NCI-H187 treated with DMSO at 0.1 percent for 48 hours (cell line): ENCODE measurements at regions not wholly inside any gene's neighbourhood (a gene's known extent, or its start where the extent isn't known, plus 50 kb on each side); places are given as distances from the start of the nearest gene placed in this dataset.

Experiments used
- DNase-seq: peaks from one replicate; lab custom pipeline; 2025; lab: John Stamatoyannopoulos, UW

DNA sequence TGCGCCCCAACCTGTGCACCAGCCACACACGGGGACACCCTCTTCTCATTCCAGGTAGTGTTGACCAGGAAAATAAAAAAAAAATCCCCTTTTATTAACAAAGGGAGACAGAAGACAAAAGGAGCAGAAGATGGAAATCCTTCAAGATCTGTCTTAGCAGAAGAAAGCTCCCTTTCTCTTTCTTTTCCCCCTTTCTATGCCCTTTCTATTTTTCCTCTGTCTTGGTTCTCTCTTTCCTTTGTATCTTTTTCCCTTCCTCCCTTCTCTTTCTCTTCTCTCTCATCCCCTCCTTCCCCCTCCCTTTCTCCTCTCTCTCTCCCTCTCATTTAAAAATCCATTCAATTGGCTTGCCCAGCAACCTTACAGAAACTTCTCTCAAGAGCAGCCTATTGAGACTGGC is 254.1 kb upstream of the ZFHX3 start:
- no peak for DNase-seq

GRCh38 chr16:73299346-73299745 is 251.4 kb upstream of the ZFHX3 start:
- DNase-seq: no peak

- no peak for DNase-seq
Observed at GRCh38 chr16:73298562-73298961, 250.6 kb upstream of the ZFHX3 start.

- no peak for DNase-seq
Observed at GRCh38 chr16:73290258-73290657, 242.3 kb upstream of the ZFHX3 start.

- DNase-seq: no peak
Observed at GRCh38 chr16:73289232-73289631, 241.3 kb upstream of the ZFHX3 start.

DNA sequence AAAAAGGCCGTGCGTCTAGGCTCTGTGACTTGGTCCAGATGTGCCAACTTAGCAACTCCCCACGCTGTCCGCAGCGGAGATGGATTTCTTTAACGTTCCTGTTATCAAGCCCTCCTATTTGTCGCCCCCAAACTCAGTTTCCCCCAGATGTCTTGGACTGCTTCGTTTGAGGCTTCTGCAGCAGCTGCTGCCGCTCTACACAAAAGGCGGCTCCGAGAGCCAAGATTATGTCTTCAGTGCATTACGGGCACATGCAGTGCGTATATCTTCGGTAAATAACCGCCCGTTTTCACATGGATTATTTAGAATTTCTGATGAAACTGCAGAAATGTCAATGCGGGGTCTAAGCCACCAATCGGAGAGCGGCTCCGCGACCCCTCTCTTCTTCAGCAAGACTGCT is 240.6 kb upstream of the ZFHX3 start:
- DNase-seq: no peak

DNA sequence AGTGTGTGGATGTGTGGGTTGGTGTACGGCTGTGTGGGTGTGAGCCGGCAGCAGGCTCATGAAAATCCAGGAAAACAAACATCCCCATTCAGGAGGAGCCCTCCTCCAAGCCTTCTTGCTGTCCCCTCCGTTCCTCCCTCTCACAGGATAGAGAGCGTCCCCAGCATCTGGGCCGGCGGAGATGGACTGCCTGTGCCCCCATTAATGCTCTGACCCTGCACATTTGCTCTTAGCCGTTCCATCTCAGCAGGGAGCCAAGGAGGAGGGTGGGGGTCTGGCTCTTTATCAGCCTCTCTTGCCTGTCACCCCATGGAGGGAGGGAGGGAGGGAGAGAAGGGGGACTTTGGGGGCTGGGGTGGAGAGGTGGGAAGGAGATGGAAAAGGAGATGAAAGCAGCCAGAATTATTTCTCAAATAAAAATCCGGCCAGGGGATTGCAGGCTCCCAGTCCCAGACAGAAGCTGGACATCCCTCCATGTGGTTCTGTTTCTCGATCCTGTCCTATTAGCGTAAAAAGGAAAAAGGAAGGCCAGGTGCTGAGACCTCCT is 240.0 kb upstream of the ZFHX3 start:
- DNase-seq: no peak

DNA sequence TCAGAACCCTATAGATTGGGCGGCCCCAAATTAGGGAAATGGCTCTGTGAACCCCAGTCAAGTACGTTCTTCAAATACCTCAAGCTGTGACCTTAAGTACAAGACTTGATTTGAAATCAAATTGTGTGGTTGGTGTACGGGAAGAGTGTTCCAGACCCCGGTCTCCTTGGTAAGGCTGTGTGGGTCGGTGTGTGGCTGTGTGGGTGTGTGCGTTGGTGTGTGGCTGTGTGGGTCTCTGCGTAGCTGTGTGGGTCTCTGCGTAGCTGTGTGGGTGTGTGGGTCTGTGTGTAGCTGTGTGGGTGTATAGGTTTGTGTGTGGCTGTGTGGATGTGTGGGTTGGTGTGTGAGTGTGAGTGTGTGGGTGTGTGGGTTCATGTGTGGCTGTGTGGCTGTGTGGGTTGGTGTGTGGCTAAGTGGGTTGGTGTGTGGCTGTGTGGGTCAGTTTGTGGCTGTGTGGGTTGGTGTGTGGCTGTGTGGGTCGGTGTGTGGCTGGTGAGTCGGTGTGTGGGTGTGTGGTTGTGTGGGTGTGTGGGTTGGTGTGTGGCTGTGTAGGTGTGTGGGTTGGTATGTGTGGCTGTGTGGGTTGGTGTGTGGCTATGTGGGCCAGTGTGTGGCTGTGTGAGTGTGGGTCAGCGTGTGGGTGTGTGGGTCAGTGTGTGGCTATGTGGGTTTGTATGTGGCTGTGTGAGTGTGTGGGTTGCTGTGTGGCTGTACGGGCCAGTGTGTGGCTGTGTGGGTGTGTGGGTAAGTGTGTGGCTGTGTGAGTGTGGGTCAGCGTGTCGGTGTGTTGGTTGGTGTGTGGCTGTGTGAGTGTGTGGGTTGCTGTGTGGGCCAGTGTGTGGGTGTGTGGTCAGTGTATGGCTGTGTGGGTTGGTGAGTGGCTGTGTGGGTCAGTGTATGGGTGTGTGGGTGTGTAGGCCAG is 238.7 kb upstream of the ZFHX3 start:
- no peak for DNase-seq

- no peak for DNase-seq
Observed at GRCh38 chr16:73285436-73286201, 237.7 kb upstream of the ZFHX3 start.

DNA sequence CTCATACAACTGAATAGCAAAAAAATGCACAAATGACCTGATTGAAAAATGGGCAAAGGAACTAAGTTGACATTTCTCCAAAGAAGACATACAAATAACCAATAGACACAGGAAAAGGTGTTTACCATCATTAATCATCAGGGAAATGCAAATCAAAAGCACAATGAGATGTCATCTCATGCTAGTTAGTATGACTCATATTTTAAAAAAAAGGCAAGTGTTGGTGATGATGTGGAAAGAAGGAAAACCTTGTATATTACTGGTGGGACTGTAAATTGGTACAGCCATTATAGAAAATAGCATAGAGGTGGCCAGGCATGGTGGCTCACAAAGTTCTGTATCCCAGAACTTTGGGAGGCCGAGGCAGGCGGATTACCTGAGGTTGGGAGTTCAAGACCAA is 232.5 kb upstream of the ZFHX3 start:
- DNase-seq: no peak

DNA sequence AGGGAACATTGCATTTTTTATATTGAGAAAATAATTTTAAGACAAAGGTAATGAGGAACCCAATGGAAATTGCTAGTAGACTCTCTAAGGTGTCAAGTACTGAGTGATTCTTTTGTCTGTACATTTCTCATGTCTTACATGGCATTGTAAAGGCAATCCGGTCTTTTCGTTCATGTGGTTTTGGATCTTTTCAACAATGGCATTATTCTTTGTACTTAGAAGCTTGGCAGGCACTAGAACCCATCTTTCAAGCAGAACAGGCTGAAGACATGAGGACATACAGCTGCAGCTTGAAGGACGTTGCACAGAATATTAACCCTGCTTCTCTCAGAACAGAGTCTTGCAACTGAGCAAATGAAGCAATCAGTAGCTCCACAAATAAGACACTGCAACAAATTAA is 231.5 kb upstream of the ZFHX3 start:
- no peak for DNase-seq

GRCh38 chr16:73277071-73277470 is 229.1 kb upstream of the ZFHX3 start:
- DNase-seq: no peak

- no peak for DNase-seq
Observed at GRCh38 chr16:73275448-73275847, 227.5 kb upstream of the ZFHX3 start.

DNA sequence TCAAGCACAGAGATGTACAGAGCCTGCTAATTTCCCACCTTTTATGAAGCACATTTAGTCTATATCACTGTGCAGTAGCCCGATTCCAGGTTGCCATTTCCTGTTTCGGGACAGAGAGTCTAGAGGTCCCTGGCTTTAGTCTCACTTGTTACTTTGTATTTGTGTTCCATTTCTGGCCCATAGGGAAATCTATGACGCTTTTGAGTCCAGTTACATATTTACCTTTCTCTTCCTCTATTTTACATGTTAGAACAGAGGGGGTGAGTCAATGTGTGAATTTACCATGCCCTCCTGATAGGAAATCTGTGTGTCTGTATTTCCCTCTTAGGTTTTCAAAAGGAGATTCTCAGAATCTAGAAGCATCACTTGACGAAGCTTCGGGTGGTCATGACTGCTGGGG is 227.1 kb upstream of the ZFHX3 start:
- DNase-seq: no peak

GRCh38 chr16:73274140-73274539 is 226.2 kb upstream of the ZFHX3 start:
- DNase-seq: no peak

GRCh38 chr16:73268366-73268993 is 220.6 kb upstream of the ZFHX3 start:
- no peak for DNase-seq

- no peak for DNase-seq
Observed at GRCh38 chr16:73265935-73266334, 218.0 kb upstream of the ZFHX3 start.

DNA sequence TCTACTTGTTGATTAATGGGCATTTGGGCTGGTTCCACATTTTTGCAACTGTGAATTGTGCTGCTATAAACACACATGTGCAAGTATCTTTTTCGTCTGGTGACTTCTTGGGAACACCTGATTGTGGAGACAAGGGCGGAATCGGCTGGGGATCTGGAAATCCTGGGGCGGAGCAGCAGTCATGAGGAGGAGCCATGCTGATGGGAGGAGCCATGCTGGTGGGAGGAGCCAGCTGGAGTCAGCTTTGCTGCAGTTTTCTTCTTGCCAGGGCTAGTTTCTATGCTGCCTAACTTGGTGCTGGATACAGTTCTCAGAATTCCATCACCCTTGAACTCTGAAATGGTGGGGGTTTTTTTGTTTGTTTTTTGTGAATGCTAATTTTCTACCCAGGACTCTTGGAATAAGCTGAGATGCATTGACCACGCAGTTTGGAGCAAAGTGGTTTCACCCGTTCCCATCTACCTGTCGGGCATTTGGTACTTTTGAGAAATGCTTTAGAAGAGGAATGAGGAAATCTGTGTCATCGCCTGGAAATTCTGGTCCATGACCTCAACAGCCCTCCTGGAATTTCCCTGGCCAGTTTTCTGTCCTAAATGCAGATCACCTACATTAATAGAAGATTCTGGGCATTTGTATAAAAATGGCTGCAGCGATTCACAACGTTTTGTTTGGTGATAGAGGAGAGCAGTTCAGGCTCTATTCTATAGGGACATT is 217.4 kb upstream of the ZFHX3 start:
- DNase-seq: no peak

DNA sequence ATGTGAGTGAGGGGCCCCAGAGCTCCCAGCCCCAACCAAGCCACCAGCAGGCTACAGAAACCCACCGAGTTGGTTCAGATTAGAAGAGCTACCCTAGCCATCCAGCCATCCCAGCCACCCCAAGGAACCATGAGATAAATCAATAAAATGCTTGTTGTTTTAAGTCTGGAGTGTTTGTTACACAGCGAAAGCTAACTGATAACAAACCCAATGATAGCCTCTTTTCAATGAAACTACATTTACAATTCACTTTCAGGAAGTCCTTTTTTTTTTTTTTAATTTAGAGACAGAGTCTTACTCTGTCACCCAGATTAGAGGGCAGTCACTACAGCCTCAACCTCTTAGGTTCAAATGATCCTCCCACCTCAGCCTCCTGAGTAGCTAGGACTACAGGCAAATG is 215.0 kb upstream of the ZFHX3 start:
- DNase-seq: no peak

DNA sequence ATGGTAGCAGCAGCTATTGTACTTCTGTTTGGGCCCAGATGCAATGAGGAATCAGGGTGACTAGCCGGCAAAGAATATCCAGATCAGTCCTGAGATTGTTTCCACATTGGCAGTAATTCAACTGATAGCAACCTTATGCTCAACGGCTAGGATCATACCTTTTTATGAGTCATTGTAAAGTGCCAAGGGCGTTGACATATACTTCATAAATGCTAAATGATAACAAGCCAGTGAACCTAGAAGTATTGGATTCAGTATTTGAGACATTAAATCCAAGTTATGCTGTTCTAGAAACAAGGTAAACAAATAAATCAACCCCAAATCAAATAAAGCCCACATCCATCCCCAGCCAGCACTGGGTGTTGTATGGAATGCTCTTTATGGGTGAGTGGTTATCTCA is 207.1 kb upstream of the ZFHX3 start:
- DNase-seq: no peak

- no peak for DNase-seq
Observed at GRCh38 chr16:73253922-73254480, 206.1 kb upstream of the ZFHX3 start.

GRCh38 chr16:73252446-73252845 is 204.5 kb upstream of the ZFHX3 start:
- DNase-seq: no peak
